ENCODE measurements at regions not wholly inside any gene's neighbourhood (a gene's known extent, or its start where the extent isn't known, plus 50 kb on each side); places are given as distances from the start of the nearest gene placed in this dataset.

DNA sequence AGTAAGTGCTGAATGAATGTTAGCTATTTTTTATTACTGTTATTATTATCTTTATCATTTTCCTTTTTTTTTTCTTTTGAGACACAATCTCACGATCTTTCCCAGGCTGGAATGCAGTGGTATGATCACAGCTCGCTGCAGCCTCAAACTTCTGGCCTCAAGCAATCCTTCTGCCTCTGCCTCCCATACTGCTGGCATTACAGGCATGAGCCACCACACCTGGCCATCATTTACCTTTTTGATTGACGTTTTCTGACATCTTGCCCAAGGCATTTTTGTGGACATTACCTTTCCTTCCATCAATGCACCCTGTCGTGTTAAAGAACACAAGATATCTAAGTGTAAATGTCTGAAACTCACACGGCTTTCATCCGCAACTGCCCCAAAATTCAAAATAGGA lies 138.2 kb downstream of the GAS1 start:
- no peak for ATAC-seq (ENCODE audit: low read depth)
- no peak for DNase-seq

More for the DNA sequence above, 138.2 kb downstream of the GAS1 start:
- H2AK5ac ChIP-seq (ENCODE audit: low read depth, low read length): no peak overlapping the region
- H3K79me1 ChIP-seq (ENCODE audit: low read depth in 1 of 2, low read length in 2 of 2): no peaks in the 10 kb centered on the region
- in situ Hi-C loops (cut with MboI; ENCODE audit: low sequenced_read_pairs): no loop called here
- H3K4me3 ChIP-seq (ENCODE audit: insufficient read depth, low read depth, low read length): no peak overlapping the region
- H3K36me3 ChIP-seq (ENCODE audit: control insufficient read depth, insufficient read depth, low read length): no peaks in the 10 kb centered on the region
- no TSS peak for BruUV-seq (replicated peaks)
- H3K9ac ChIP-seq (ENCODE audit: low read depth, low read length): no peak overlapping the region
- peaks cover 11% of the 10 kb centered on the region for H3K27me3 ChIP-seq (ENCODE audit: control insufficient read depth, insufficient read depth, low read length)
- TF ChIP-seq RAD21 (IDR thresholded peaks at IDR 0.05; ENCODE audit: low read length): no peak
- no peak for TF ChIP-seq MAZ (IDR thresholded peaks at IDR 0.05; ENCODE audit: borderline replicate concordance, low read depth, low read length)
- TF ChIP-seq, protein P1, sequence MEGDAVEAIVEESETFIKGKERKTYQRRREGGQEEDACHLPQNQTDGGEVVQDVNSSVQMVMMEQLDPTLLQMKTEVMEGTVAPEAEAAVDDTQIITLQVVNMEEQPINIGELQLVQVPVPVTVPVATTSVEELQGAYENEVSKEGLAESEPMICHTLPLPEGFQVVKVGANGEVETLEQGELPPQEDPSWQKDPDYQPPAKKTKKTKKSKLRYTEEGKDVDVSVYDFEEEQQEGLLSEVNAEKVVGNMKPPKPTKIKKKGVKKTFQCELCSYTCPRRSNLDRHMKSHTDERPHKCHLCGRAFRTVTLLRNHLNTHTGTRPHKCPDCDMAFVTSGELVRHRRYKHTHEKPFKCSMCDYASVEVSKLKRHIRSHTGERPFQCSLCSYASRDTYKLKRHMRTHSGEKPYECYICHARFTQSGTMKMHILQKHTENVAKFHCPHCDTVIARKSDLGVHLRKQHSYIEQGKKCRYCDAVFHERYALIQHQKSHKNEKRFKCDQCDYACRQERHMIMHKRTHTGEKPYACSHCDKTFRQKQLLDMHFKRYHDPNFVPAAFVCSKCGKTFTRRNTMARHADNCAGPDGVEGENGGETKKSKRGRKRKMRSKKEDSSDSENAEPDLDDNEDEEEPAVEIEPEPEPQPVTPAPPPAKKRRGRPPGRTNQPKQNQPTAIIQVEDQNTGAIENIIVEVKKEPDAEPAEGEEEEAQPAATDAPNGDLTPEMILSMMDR (conservative IDR thresholded peaks at IDR 0.05; ENCODE audit: low read depth, low read length): no peak
- TF ChIP-seq NFE2L2 (IDR thresholded peaks at IDR 0.05; ENCODE audit: low read depth, low read length): no peak
- TF ChIP-seq BHLHE40 (IDR thresholded peaks at IDR 0.05; ENCODE audit: low read depth, low read length): no peak
- TF ChIP-seq CEBPB (IDR thresholded peaks at IDR 0.05; ENCODE audit: low read depth, low read length): no peak
- no peak for TF ChIP-seq RFX5 (IDR thresholded peaks at IDR 0.05; ENCODE audit: low read depth, low read length)
- no peak for TF ChIP-seq MXI1 (IDR thresholded peaks at IDR 0.05; ENCODE audit: borderline replicate concordance, low read depth, low read length)
- no peak for TF ChIP-seq POLR2A (IDR thresholded peaks at IDR 0.05; ENCODE audit: low read depth, low read length)
- H2BK20ac ChIP-seq (ENCODE audit: low read depth, low read length): no peak overlapping the region
- dilution Hi-C loops (cut with HindIII; ENCODE audit: low sequenced_read_pairs, unreplicated experiment): no loop called here
- no peak overlapping the region for H4K8ac ChIP-seq (ENCODE audit: low read depth in 2 of 2, low read length in 2 of 2)
- ChIA-PET CTCF (interaction anchor here (0.6 kb wide), 1 partner anchor 17 kb away, joined by 3 read pairs; no protein-coding TSS in a partner anchor), POLR2A (ENCODE audit: unreplicated experiment) (no interaction called here)
- H2BK120ac ChIP-seq (ENCODE audit: low read depth, low read length): no peak overlapping the region
- H3K18ac ChIP-seq (ENCODE audit: low read depth, low read length): no peak overlapping the region
- no peak overlapping the region for H2AFZ ChIP-seq (replicated peaks; ENCODE audit: low read length, poor library complexity)
- H2AK9ac ChIP-seq (replicated peaks; ENCODE audit: low read depth, low read length, poor library complexity): no peak overlapping the region
- H2BK5ac ChIP-seq (ENCODE audit: low read depth, low read length, poor library complexity, severe bottlenecking): no peak overlapping the region
- no peak overlapping the region for H3K14ac ChIP-seq (replicated peaks; ENCODE audit: low read depth, low read length)
- no peak overlapping the region for H3K4me2 ChIP-seq (ENCODE audit: low read depth, low read length)
- H3K9me3 ChIP-seq (ENCODE audit: control insufficient read depth, insufficient read depth, low read length): no peaks in the 10 kb centered on the region
- H3K9me1 ChIP-seq (ENCODE audit: insufficient read depth, low read length): no peaks in the 10 kb centered on the region; the same call in 1 of the 2 replicates
- H3K4me1 ChIP-seq (ENCODE audit: control insufficient read depth, insufficient read depth, low read length): no peaks in the 10 kb centered on the region; the same call in 1 of the 2 replicates
- H3K23ac ChIP-seq (ENCODE audit: low read depth, low read length): no peak overlapping the region
- 80% methylated on average over 1 of the region's 6 CpGs; no CpG with 5 or more reads in 1 of the 2 experiments for WGBS, 2 experiments (ENCODE audit: extremely low coverage in 2 of 2, insufficient read length in 1 of 2)
- H4K5ac ChIP-seq (ENCODE audit: low read depth, low read length): no peak overlapping the region
- no peaks in the 10 kb centered on the region for H4K20me1 ChIP-seq (ENCODE audit: insufficient read depth, low read length)
- no peak overlapping the region for H3K56ac ChIP-seq (ENCODE audit: extremely low read depth, insufficient read depth, low read length)
- no peak overlapping the region for H4K91ac ChIP-seq (ENCODE audit: insufficient read depth, low read depth, low read length)
- H3K27ac ChIP-seq (ENCODE audit: insufficient read depth, low read length): no peak overlapping the region
- no peak overlapping the region for H2BK15ac ChIP-seq (ENCODE audit: low read depth, low read length)
- intact Hi-C loops (cut with micrococcal nuclease): no loop called here
- no peak overlapping the region for H3K4ac ChIP-seq (ENCODE audit: low read depth, low read length)
